ENCODE measurements at regions not wholly inside any gene's neighbourhood (a gene's known extent, or its start where the extent isn't known, plus 50 kb on each side); places are given as distances from the start of the nearest gene placed in this dataset.

DNA sequence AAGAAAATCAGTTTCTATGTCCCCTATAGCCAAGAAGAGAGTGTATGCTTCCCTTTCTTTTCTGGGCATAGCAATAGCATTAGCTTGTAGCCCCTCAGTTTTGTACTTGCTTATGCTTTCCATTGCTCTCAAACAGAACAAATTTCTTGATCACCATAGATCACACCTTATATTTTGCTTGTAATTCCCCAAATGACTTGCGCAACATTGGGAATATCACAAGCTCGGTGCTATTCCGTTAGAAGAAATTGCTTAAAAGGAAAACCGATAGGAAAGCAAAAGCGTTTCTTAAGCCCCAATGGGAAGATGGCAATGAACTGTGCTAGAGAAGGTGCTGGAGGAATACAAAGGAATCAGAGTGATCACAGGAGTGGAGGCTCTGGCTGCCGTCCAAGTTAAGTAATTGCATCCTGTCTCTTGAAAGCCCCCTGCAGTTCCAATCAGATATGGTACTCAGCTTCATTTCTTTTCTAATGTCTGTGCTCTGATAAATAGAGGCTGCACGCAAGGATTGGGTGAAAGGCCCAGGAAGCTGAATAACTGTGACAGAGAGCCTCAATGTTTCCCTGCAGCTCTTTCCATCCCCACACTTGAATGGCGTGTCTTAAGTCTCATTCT, 182.1 kb upstream of the KIRREL3 start:
- H3K4me3 ChIP-seq (ENCODE audit: low read length): no peak overlapping the region

DNA sequence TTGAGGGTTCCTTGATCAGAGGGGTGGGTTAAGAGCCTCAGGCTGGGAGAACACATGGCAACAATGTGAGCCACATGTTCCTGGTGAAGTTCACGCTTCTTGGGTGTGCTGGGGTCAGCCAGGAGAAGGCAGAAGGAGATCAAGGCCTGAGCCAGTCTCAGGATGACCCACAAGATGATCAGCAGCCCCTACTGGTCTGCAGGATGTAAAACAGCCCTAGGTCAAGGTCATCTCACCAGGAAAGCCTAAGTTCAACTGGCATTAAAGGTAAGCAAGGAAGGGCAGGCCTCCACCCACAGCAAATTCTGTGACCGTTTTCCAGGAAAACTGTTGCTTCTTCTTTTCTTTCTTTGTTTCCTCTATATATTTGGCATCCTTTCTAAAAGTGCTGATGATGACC, 156.7 kb upstream of the KIRREL3 start:
- no peaks in the 10 kb centered on the region for H3K4me1 ChIP-seq (ENCODE audit: insufficient read depth, low read length)
- no peaks in the 10 kb centered on the region for H3K27me3 ChIP-seq (ENCODE audit: insufficient read depth, low read length)
- no peaks in the 10 kb centered on the region for H3K9me3 ChIP-seq (ENCODE audit: low read depth, low read length)
- H3K4me3 ChIP-seq (ENCODE audit: low read length): no peak overlapping the region

More for the DNA sequence above, 182.1 kb upstream of the KIRREL3 start:
- no peaks in the 10 kb centered on the region for H3K4me1 ChIP-seq (ENCODE audit: insufficient read depth, low read length)
- H3K9me3 ChIP-seq (ENCODE audit: low read depth, low read length): no peaks in the 10 kb centered on the region
- H3K27me3 ChIP-seq (ENCODE audit: insufficient read depth, low read length): no peaks in the 10 kb centered on the region

GRCh38 chr11:127149410-127149809, 148.8 kb upstream of the KIRREL3 start:
- Histone ChIP-seq H3K27me3 (ENCODE audit: insufficient read depth, low read length) (no peaks in the 10 kb centered on the region), H3K4me3 (ENCODE audit: low read length) (no peak overlapping the region), H3K4me1 (ENCODE audit: insufficient read depth, low read length) (no peaks in the 10 kb centered on the region), H3K9me3 (ENCODE audit: low read depth, low read length) (no peaks in the 10 kb centered on the region)

DNA sequence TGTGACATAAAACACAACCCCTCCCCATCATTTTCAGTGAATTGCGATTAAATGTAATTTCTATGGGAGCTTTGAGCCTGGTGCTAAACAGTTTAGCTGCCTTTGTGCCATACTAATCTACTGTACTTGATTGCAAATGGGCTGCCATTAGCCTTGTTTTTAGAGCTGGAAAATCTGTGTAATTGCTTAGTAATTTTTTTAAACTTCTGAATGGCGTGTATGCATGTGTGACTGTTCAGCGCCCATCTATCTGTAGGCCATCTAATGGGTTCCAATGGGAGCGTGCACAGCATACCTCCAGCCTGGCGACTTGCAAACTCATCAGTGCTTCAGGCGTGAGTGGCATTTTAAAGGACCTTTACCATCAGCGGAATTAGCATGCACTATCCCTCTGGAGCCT, 142.7 kb upstream of the KIRREL3 start:
- no peaks in the 10 kb centered on the region for H3K9me3 ChIP-seq (ENCODE audit: low read depth, low read length)

GRCh38 chr11:127138613-127139012, 138.0 kb upstream of the KIRREL3 start:
- Histone ChIP-seq H3K4me1 (ENCODE audit: insufficient read depth, low read length) (no peaks in the 10 kb centered on the region), H3K9me3 (ENCODE audit: low read depth, low read length) (no peaks in the 10 kb centered on the region), H3K4me3 (ENCODE audit: low read length) (no peak overlapping the region), H3K27me3 (ENCODE audit: insufficient read depth, low read length) (no peaks in the 10 kb centered on the region)

More for the DNA sequence above, 142.7 kb upstream of the KIRREL3 start:
- no peak overlapping the region for H3K4me3 ChIP-seq (ENCODE audit: low read length)
- H3K27me3 ChIP-seq (ENCODE audit: insufficient read depth, low read length): no peaks in the 10 kb centered on the region
- no peaks in the 10 kb centered on the region for H3K4me1 ChIP-seq (ENCODE audit: insufficient read depth, low read length)

- Histone ChIP-seq H3K9me3 (ENCODE audit: low read depth, low read length) (no peaks in the 10 kb centered on the region), H3K4me1 (ENCODE audit: insufficient read depth, low read length) (no peaks in the 10 kb centered on the region), H3K4me3 (ENCODE audit: low read length) (no peak overlapping the region), H3K27me3 (ENCODE audit: insufficient read depth, low read length) (no peaks in the 10 kb centered on the region)
Observed at GRCh38 chr11:127137771-127138280, 137.3 kb upstream of the KIRREL3 start.

DNA sequence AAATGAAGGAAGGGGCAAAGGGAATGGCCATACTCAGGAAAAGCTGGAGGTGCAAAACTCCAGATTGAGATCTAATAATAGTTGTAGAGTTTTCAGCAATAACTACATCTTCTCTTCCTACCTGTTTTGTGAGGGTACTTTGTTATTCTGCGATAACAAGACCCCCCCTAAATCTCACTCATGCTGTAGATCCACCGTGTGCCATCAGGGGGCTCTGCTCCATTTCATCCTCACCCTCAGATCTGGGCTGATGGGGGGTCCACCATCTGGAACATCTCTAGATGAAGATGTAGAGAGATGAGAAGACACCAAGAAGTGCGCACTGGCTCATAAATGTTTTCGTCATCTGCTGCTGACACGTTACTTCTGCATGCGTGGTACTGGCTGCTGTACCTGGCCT, 135.9 kb upstream of the KIRREL3 start:
- Histone ChIP-seq H3K4me3 (ENCODE audit: low read length) (no peak overlapping the region), H3K27me3 (ENCODE audit: insufficient read depth, low read length) (no peaks in the 10 kb centered on the region)

GRCh38 chr11:127135256-127135655, 134.7 kb upstream of the KIRREL3 start:
- Histone ChIP-seq H3K9me3 (ENCODE audit: low read depth, low read length) (no peaks in the 10 kb centered on the region), H3K4me3 (ENCODE audit: low read length) (no peak overlapping the region), H3K27me3 (ENCODE audit: insufficient read depth, low read length) (no peaks in the 10 kb centered on the region), H3K4me1 (ENCODE audit: insufficient read depth, low read length) (no peaks in the 10 kb centered on the region)

More for the DNA sequence above, 135.9 kb upstream of the KIRREL3 start:
- Histone ChIP-seq H3K9me3 (ENCODE audit: low read depth, low read length) (no peaks in the 10 kb centered on the region), H3K4me1 (ENCODE audit: insufficient read depth, low read length) (no peaks in the 10 kb centered on the region)

GRCh38 chr11:127133061-127133460, 132.5 kb upstream of the KIRREL3 start:
- Histone ChIP-seq H3K27me3 (ENCODE audit: insufficient read depth, low read length) (no peaks in the 10 kb centered on the region), H3K4me3 (ENCODE audit: low read length) (no peak overlapping the region), H3K9me3 (ENCODE audit: low read depth, low read length) (no peaks in the 10 kb centered on the region), H3K4me1 (ENCODE audit: insufficient read depth, low read length) (no peaks in the 10 kb centered on the region)

DNA sequence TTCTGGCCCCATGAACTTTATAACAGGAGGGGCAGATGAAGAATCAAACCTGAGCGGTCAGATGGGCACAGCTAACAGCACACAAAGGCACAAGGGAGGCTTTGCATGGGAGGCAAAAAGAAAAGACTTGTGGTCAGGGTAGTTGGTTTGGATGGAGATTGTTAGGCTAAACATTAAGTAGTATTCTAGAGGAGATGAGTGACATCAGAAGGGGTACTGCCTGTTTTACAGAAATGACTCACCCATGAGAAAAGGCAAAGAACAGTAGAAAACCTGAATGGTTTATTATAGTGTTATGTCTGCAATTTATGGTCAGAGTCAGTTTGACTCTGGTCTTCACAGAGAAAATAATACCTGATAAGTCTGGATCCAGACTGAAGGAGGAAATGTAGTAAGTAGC, 129.8 kb upstream of the KIRREL3 start:
- H3K4me3 ChIP-seq (ENCODE audit: low read length): no peak overlapping the region
- H3K9me3 ChIP-seq (ENCODE audit: low read depth, low read length): no peaks in the 10 kb centered on the region
- H3K4me1 ChIP-seq (ENCODE audit: insufficient read depth, low read length): no peaks in the 10 kb centered on the region
- H3K27me3 ChIP-seq (ENCODE audit: insufficient read depth, low read length): no peaks in the 10 kb centered on the region

DNA sequence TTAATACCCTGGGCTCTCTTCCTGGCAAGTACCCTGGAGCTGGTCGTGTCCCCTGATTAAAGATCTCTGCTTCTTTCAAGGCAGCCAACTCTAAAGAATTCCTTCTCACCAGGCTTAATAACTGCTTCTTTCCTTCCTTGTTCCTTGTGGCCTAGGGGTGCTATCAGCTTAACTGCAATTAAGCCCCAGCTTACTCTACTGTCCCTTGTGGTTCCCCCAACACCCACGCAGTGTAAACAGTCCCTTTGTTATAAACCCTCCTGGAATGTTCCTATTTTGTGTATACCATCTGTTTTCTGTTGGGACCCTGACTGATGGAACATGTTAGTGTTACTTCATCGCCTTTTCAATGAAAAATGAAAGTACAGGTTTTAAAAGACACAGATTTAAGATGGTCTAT, 126.4 kb upstream of the KIRREL3 start:
- Histone ChIP-seq H3K4me1 (ENCODE audit: insufficient read depth, low read length) (no peaks in the 10 kb centered on the region), H3K27me3 (ENCODE audit: insufficient read depth, low read length) (no peaks in the 10 kb centered on the region), H3K4me3 (ENCODE audit: low read length) (no peak overlapping the region), H3K9me3 (ENCODE audit: low read depth, low read length) (no peaks in the 10 kb centered on the region)

DNA sequence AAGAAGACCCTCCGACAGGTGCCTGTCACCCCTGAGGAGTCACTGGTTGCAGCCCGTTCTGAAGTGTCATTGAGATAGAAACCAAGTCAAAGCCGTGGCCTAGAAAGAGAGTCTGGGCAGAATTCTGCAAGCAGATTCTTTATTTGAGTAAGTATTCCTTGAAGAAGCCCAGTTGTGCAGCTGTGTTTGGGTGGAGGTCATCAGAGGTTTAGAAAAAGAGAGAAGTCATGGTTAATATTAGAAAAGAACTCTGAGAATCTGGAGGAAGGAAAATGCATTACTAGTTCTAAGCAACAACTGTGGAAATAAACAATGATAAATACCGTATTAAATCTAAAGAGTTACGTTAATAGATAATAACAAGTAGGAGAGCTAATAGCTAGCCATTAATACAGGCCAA, 118.8 kb upstream of the KIRREL3 start:
- H3K4me1 ChIP-seq (ENCODE audit: insufficient read depth, low read length): no peaks in the 10 kb centered on the region
- H3K9me3 ChIP-seq (ENCODE audit: low read depth, low read length): no peaks in the 10 kb centered on the region
- no peaks in the 10 kb centered on the region for H3K27me3 ChIP-seq (ENCODE audit: insufficient read depth, low read length)
- H3K4me3 ChIP-seq (ENCODE audit: low read length): no peak overlapping the region

- Histone ChIP-seq H3K27me3 (ENCODE audit: insufficient read depth, low read length) (no peaks in the 10 kb centered on the region), H3K4me3 (ENCODE audit: low read length) (no peak overlapping the region), H3K9me3 (ENCODE audit: low read depth, low read length) (no peaks in the 10 kb centered on the region), H3K4me1 (ENCODE audit: insufficient read depth, low read length) (no peaks in the 10 kb centered on the region)
Observed at GRCh38 chr11:127118811-127119210, 118.2 kb upstream of the KIRREL3 start.

DNA sequence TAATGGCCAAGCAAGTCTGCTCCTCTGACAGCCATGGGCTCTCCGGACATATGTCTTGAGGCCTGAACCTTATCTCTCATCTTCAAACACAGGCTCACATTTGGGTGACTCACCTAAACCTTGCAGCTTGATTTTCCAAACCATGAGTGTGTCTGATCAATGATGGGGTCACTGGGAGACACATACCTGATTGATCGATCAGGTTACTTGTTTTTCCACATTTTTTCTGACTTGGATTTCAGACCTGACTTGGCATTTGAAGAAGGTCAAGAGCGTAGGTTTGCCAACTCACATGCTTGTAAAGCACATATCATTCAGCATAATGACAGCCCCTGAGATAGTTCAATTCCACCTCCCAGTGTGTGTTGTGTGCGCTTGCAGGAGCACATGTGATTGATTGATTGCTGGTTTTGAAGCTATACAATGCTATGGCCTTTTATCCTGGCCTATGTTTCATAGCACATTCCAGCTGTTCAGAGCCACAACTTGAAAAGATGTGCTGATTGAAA, 116.7 kb upstream of the KIRREL3 start:
- Histone ChIP-seq H3K4me1 (ENCODE audit: insufficient read depth, low read length) (no peaks in the 10 kb centered on the region), H3K9me3 (ENCODE audit: low read depth, low read length) (no peaks in the 10 kb centered on the region), H3K4me3 (ENCODE audit: low read length) (no peak overlapping the region), H3K27me3 (ENCODE audit: insufficient read depth, low read length) (no peaks in the 10 kb centered on the region)

DNA sequence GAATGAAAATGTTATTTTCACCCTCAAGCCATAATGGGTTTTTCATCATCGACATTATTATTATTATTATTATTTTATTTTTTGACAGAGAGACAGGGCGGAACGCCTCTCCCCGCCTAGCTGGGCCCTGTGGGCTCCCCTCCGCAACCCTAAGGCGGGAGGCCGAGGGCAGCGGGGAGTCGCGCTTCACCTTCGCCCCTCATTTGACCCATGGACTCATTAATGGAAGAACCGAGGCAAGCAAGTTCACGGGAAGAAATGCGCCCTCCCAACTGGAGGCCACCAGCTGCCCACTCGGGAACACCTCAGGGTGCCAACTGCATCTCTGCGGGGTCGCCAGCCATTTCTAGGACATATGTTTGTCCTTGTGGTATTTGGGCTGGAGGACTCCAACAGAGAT, 115.3 kb upstream of the KIRREL3 start:
- H3K4me1 ChIP-seq (ENCODE audit: insufficient read depth, low read length): no peaks in the 10 kb centered on the region
- H3K9me3 ChIP-seq (ENCODE audit: low read depth, low read length): no peaks in the 10 kb centered on the region
- no peak overlapping the region for H3K4me3 ChIP-seq (ENCODE audit: low read length)
- no peaks in the 10 kb centered on the region for H3K27me3 ChIP-seq (ENCODE audit: insufficient read depth, low read length)

DNA sequence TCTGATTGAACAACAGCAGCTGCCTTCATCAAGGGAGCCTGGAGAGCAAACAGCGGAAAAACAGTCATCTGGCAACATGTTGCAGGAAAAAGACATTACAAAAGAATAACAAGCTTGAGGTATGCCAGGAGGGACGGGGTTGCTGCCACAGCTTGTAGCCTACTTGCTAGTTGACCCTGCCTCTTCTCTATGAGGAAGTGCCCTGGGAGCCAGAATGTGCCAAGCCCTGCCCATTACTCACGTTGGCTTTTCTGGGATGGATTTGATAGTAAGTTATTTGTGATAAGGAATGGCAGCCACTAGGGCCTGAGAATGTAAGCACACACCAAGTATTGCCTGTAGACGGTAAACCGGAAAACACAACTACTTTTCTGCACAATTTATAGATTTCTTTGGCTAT, 113.5 kb upstream of the KIRREL3 start:
- Histone ChIP-seq H3K27me3 (ENCODE audit: insufficient read depth, low read length) (no peaks in the 10 kb centered on the region), H3K9me3 (ENCODE audit: low read depth, low read length) (no peaks in the 10 kb centered on the region), H3K4me1 (ENCODE audit: insufficient read depth, low read length) (no peaks in the 10 kb centered on the region), H3K4me3 (ENCODE audit: low read length) (no peak overlapping the region)

All from mononuclear cell (primary cell).